LNCAP (cell line): ENCODE measurements at regions not wholly inside any gene's neighbourhood (a gene's known extent, or its start where the extent isn't known, plus 50 kb on each side); places are given as distances from the start of the nearest gene placed in this dataset.

Experiments
- CTCF ChIP-seq: fragments of 450-650 bp; IDR thresholded peaks from 2 replicates; pipeline ENCODE4 v1.5.1; 2017; ENCODE audit warnings: mild to moderate bottlenecking

- TF ChIP-seq CTCF, result no peak
Measured at GRCh38 chr14:84533791-84534190, 996.2 kb upstream of the FLRT2 start.

DNA sequence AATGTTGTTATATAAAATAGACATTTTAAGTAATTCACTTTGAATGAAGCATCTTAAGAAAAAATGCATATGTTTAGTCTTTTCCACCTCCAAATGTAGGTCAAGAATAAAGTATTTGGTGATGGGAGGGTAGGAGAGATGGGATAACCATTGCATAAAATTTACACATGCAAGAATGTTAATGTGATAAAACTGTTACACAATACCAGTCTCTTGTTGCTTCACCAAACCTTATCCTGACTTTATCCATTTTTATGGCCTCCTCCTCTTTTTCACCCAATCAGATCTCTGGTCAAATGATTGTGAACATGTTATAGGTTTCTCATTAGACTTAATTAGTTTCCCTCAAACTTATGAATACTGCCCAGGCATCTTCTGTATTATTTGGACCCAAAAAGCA, 994.5 kb upstream of the FLRT2 start:
- no peak for TF ChIP-seq CTCF

DNA sequence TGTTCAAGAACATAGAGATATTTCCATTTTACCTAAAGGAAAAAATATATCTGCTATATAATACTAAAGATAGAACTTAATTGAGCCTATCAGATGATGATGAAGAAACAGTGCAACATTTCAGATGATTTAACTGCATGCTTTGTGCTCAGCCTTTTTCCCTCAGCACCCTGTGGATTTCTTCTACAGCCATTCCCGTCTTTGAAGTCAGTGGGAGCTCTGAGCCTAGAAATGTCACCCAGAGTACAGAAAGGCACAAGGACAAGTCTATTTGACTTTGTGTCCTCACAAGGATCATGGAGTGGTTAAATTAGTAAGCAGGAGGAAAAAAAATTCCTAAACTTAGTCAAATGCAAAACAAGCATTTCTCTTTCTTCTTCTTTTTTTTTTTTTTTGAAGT, 994.0 kb upstream of the FLRT2 start:
- TF ChIP-seq CTCF, result no peak

GRCh38 chr14:84541018-84541417, 988.9 kb upstream of the FLRT2 start:
- TF ChIP-seq CTCF, result no peak

- no peak for TF ChIP-seq CTCF
Measured at GRCh38 chr14:84543859-84544258, 986.1 kb upstream of the FLRT2 start.

- TF ChIP-seq CTCF, result no peak
Measured at GRCh38 chr14:84544486-84545131, 985.3 kb upstream of the FLRT2 start.

- no peak for TF ChIP-seq CTCF
Measured at GRCh38 chr14:84546236-84546635, 983.7 kb upstream of the FLRT2 start.

- TF ChIP-seq CTCF, result no peak
Measured at GRCh38 chr14:84554136-84554535, 975.8 kb upstream of the FLRT2 start.
